B cell (primary cell): ENCODE measurements at regions not wholly inside any gene's neighbourhood (a gene's known extent, or its start where the extent isn't known, plus 50 kb on each side); places are given as distances from the start of the nearest gene placed in this dataset.

Source experiments
- EZH2 ChIP-seq: IDR thresholded peaks from 2 replicates; pipeline ENCODE4 v1.6.1; 2012; ENCODE audit warnings: borderline replicate concordance, low read depth, mild to moderate bottlenecking, moderate library complexity, low read length; ENCODE audit not compliant: insufficient read depth, poor library complexity, severe bottlenecking
- TF ChIP-seq, protein P1 (sequence below): fragments of 200-600 bp; IDR thresholded peaks from one replicate; pipeline ENCODE4 v1.8.0; 2022; ENCODE audit warnings: antibody characterized with exemption, mild to moderate bottlenecking

DNA sequence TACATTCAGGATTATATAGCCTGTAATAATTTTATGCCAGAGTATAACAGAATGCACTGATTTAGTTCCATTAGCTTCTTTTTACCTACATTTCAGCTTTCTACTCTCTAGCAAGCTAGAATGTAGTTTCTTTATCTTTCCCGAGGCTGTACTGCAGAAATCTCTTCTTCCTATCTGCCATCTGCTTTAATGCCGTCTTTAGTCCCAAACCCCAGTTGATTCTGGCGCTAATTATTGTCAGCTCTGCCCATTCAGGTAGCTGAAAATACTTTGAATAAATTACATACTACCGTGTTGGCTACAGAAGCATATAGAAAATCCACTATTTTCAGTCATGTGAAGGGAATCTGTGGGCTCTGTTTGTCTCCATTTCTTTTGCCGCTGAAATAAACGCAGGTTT is 706.7 kb downstream of the NTRK3 start:
- TF ChIP-seq, protein P1, sequence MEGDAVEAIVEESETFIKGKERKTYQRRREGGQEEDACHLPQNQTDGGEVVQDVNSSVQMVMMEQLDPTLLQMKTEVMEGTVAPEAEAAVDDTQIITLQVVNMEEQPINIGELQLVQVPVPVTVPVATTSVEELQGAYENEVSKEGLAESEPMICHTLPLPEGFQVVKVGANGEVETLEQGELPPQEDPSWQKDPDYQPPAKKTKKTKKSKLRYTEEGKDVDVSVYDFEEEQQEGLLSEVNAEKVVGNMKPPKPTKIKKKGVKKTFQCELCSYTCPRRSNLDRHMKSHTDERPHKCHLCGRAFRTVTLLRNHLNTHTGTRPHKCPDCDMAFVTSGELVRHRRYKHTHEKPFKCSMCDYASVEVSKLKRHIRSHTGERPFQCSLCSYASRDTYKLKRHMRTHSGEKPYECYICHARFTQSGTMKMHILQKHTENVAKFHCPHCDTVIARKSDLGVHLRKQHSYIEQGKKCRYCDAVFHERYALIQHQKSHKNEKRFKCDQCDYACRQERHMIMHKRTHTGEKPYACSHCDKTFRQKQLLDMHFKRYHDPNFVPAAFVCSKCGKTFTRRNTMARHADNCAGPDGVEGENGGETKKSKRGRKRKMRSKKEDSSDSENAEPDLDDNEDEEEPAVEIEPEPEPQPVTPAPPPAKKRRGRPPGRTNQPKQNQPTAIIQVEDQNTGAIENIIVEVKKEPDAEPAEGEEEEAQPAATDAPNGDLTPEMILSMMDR, result no peak
- TF ChIP-seq EZH2, result no peak
